BJ (cell line): ENCODE measurements at regions not wholly inside any gene's neighbourhood (a gene's known extent, or its start where the extent isn't known, plus 50 kb on each side); places are given as distances from the start of the nearest gene placed in this dataset.

Experiments
- CTCF ChIA-PET: fragments of 350-600 bp; formaldehyde crosslinking; extraction: SDS; loops from one replicate; lab custom pipeline; 2021; ENCODE audit warnings: antibody characterized with exemption, inconsistent platforms; lab: Yijun Ruan, JAX
- POLR2A ChIA-PET: fragments of 300-600 bp; sonication (Branson Sonifier 250); formaldehyde crosslinking; extraction: SDS; loops from one replicate; lab custom pipeline; 2021; ENCODE audit warnings: antibody characterized with exemption; lab: Charles Lee
- DNase-seq: peaks from one replicate; pipeline ENCODE4 v3.0.0-alpha.2; 2011; ENCODE audit warnings: low read depth
- H3K27me3 ChIP-seq: 2 replicates; pipeline ENCODE4 v1.6.0; 2011; ENCODE audit warnings: low read length; ENCODE audit not compliant: control insufficient read depth, insufficient read depth
- H3K36me3 ChIP-seq: 2 replicates; pipeline ENCODE4 v1.5.1; 2011; ENCODE audit warnings: low read length; ENCODE audit not compliant: control insufficient read depth, insufficient read depth
- H3K4me3 ChIP-seq: 2 replicates; pipeline ENCODE4 v1.5.1; 2011; ENCODE audit warnings: low read depth, mild to moderate bottlenecking, control low read depth, low read length
- CTCF ChIP-seq: IDR thresholded peaks from 2 replicates; pipeline ENCODE4 v1.5.1; 2011; ENCODE audit warnings: low read depth, mild to moderate bottlenecking, control low read depth, inconsistent platforms, low read length, moderate library complexity; ENCODE audit not compliant: insufficient read depth

- Histone ChIP-seq H3K36me3 (no peaks in the 10 kb centered on the region), H3K27me3 (no peaks in the 10 kb centered on the region), H3K4me3 (no peak overlapping the region)
- CTCF ChIA-PET = no interaction called here
- TF ChIP-seq CTCF = no peak
- POLR2A ChIA-PET = no interaction called here
- no peak for DNase-seq
Measured at GRCh38 chr1:82867781-82868180, 1067.0 kb downstream of the ADGRL2 start.

DNA sequence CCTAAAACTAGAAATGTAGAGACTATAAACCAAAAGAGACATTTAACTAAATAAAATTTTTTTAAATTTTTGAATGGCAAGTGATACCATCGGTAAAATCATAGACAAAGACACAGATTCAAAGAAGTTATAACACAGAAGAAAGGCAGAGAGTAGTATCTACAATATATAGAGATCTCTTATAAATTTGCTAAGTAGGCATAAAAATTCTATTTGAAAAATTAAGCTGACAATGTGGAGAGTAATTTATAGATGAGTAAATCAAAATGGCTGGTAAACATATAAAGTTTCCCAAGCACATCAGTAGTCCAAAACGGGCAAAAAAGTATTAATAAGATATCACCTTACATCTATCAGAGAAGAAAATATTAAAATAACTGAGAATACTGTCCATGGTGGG, 1061.0 kb downstream of the ADGRL2 start:
- Histone ChIP-seq H3K27me3 (no peaks in the 10 kb centered on the region), H3K36me3 (no peaks in the 10 kb centered on the region), H3K4me3 (no peak overlapping the region)
- no peak for TF ChIP-seq CTCF
- POLR2A ChIA-PET = no interaction called here
- no peak for DNase-seq
- CTCF ChIA-PET = no interaction called here

DNA sequence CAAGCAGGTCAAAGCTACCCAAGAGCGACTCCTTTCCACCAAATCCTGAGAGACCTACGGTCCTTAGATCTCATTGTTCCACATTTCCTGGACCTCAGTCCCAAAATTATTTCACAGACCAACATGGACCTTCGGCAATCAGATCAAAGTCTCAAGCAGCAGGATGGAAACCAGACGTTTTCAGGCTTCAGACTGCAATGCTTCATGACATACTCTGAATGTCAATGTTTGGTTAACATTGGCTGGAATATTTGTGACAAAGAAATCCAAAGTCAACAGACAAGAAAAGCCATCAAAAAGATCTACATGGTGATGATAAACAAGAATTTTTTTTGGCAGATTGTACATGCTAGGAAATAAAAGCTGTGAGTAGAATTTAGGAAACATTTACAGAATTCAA, 1057.3 kb downstream of the ADGRL2 start:
- ChIA-PET CTCF (no interaction called here), POLR2A (no interaction called here)
- no peaks in the 10 kb centered on the region for H3K27me3 ChIP-seq
- DNase-seq = no peak
- no peaks in the 10 kb centered on the region for H3K36me3 ChIP-seq
- no peak overlapping the region for H3K4me3 ChIP-seq
- TF ChIP-seq CTCF = no peak

GRCh38 chr1:82849460-82849859, 1048.7 kb downstream of the ADGRL2 start:
- no peaks in the 10 kb centered on the region for H3K36me3 ChIP-seq
- CTCF ChIA-PET = interaction anchor here (0.6 kb wide), 1 partner anchor 12 kb away, joined by 4 read pairs; no protein-coding TSS in a partner anchor
- H3K27me3 ChIP-seq = no peaks in the 10 kb centered on the region
- TF ChIP-seq CTCF = no peak
- no peak for DNase-seq
- no peak overlapping the region for H3K4me3 ChIP-seq
- POLR2A ChIA-PET = no interaction called here

- ChIA-PET CTCF (no interaction called here), POLR2A (interaction anchor here (0.6 kb wide), 1 partner anchor 878 kb away, joined by 3 read pairs; no protein-coding TSS in a partner anchor)
- no peak for TF ChIP-seq CTCF
- no peak for DNase-seq
- no peaks in the 10 kb centered on the region for H3K36me3 ChIP-seq
- no peak overlapping the region for H3K4me3 ChIP-seq
- H3K27me3 ChIP-seq = no peaks in the 10 kb centered on the region
Measured at GRCh38 chr1:82848043-82848442, 1047.3 kb downstream of the ADGRL2 start.
